Sigmoid colon (tissue), 4 donors: ENCODE measurements at regions not wholly inside any gene's neighbourhood (a gene's known extent, or its start where the extent isn't known, plus 50 kb on each side); places are given as distances from the start of the nearest gene placed in this dataset.

Experiments used
- CTCF ChIP-seq, 4 experiments: fragments of 450-650 bp in 3 of 4; fragments of 200-600 bp in 1 of 4; IDR thresholded peaks; one replicate each; pipeline ENCODE4 v1.5.1; 2016 to 2019; ENCODE audit warnings: antibody characterized with exemption in 4 of 4, mild to moderate bottlenecking in 3 of 4, moderate library complexity in 2 of 4
- EP300 ChIP-seq, 4 donors: sonication (generic); formaldehyde crosslinking; IDR thresholded peaks; one replicate each; pipeline ENCODE4 v1.6.1; 2017; ENCODE audit warnings: antibody characterized with exemption in 4 of 4

- TF ChIP-seq EP300 (IDR thresholded peaks at IDR 0.05) (no peak), CTCF (IDR thresholded peaks at IDR 0.05) (no peak)
Measured at GRCh38 chr10:118534136-118534535, 61.3 kb downstream of the PRLHR start.
